ENCODE measurements at regions not wholly inside any gene's neighbourhood (a gene's known extent, or its start where the extent isn't known, plus 50 kb on each side); places are given as distances from the start of the nearest gene placed in this dataset.

DNA sequence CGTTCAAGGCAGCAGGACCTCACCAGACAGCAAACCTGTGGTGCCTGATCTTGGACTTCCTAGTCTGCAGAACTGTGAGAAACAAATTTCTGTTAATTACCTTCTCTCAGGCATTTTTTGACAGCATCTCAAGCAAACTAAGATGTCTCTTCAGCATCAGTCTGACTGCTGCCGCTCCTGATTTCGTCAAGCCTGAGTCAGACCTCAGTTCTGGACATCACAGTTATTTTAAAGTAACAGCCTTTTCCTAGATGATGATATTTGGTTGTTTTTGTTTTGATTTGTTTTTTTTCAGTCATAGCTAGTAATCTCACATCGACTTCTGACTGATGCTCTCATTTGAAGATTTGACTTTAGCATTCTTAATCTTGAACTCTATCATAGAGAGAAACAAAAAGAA is 71.9 kb downstream of the BLID start:
- H3K4me3 ChIP-seq (ENCODE audit: low read depth, low read length): no peak overlapping the region
- no peak for DNase-seq (ENCODE audit: low read depth)
- TF ChIP-seq CTCF (IDR thresholded peaks at IDR 0.05; ENCODE audit: insufficient read depth, low read depth, low read length, missing control alignments): no peak

DNA sequence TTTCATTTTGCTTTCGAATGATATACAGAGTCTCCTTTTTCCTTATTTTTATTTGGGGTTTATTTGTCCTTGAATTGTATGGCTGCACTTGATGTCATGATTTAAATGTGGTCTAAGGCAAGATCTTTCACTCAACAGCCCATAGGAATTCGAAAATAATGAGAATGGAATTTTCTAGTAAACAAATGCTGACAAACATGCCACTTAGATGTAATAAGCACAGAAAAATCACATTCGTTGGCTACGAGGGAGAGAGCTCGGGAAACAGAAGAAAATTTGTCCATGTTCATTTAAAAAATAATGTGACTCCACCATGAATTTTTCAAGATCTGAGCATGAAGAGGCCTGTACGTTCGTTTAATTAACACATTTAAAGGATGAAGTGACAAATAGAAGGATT is 73.0 kb downstream of the BLID start:
- no peak overlapping the region for H3K4me3 ChIP-seq (ENCODE audit: low read depth, low read length)
- no peak for TF ChIP-seq CTCF (IDR thresholded peaks at IDR 0.05; ENCODE audit: insufficient read depth, low read depth, low read length, missing control alignments)
- DNase-seq (ENCODE audit: low read depth): no peak

DNA sequence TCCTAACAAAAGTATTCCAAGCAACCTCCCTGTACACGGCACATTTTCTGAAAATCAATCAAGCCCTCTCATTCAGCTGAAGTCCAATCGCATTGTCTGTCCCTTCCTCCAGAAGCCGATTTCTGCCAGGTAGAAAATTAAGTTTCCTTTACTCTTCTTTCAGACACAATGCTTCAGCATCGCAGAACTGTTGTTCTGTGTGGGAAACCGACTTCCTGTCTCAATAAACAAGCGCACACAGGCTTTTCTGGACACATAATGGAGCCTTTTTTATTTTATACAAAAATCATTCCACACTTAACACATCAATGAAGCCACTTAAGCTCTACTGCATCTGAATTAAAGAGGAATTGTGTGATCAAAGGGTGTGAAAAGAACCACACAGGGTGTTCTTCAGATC is 75.6 kb downstream of the BLID start:
- no peak for DNase-seq (ENCODE audit: low read depth)
- no peak for TF ChIP-seq CTCF (IDR thresholded peaks at IDR 0.05; ENCODE audit: insufficient read depth, low read depth, low read length, missing control alignments)
- H3K4me3 ChIP-seq (ENCODE audit: low read depth, low read length): no peak overlapping the region

DNA sequence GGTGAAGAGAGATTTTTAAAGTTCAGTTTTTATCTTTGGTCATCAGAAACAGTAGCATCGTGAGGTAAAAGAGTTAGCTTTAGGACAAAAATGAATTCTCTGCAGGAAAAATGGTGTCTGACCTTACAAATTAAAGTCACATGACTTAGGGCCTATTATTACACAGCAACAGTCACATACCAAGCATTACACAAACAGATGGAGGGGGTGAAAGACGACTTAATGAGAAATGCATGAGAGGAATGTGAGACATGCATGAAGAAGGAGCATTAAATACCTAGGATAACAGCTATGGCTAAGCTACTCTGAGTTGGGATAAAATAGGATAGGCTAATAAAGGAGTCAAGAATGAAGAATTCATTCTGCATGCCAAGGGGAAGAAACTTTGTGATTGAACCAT is 77.5 kb downstream of the BLID start:
- H3K4me3 ChIP-seq (ENCODE audit: low read depth, low read length): no peak overlapping the region
- no peak for TF ChIP-seq CTCF (IDR thresholded peaks at IDR 0.05; ENCODE audit: insufficient read depth, low read depth, low read length, missing control alignments)
- DNase-seq (ENCODE audit: low read depth): no peak

GRCh38 chr11:122037911-122038310 is 78.1 kb downstream of the BLID start:
- no peak for DNase-seq (ENCODE audit: low read depth)
- no peak for TF ChIP-seq CTCF (IDR thresholded peaks at IDR 0.05; ENCODE audit: insufficient read depth, low read depth, low read length, missing control alignments)
- H3K4me3 ChIP-seq (ENCODE audit: low read depth, low read length): no peak overlapping the region

GRCh38 chr11:122036493-122036892 is 79.5 kb downstream of the BLID start:
- no peak for TF ChIP-seq CTCF (IDR thresholded peaks at IDR 0.05; ENCODE audit: insufficient read depth, low read depth, low read length, missing control alignments)
- no peak overlapping the region for H3K4me3 ChIP-seq (ENCODE audit: low read depth, low read length)
- DNase-seq (ENCODE audit: low read depth): no peak

DNA sequence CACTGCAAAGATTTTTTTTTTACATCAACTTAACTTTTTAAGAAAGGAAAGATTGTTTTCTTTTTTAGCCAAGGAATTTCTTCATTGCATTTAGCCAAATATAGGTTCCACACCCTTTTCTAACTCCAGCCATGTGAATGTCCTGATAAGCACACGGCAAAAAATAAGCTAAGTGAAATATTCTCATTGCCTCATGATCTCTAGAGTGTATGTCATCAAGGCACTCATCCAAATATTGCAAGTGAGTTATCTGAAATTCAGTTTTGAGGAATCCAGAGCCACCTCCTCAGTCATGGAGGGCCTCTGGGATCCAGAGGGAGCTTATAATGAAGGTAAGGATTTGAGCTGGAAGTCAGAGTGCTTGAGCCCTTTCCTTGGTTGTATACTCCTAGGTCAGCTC is 80.0 kb downstream of the BLID start:
- TF ChIP-seq CTCF (IDR thresholded peaks at IDR 0.05; ENCODE audit: insufficient read depth, low read depth, low read length, missing control alignments): no peak
- DNase-seq (ENCODE audit: low read depth): no peak
- no peak overlapping the region for H3K4me3 ChIP-seq (ENCODE audit: low read depth, low read length)

All from GM12865 (cell line).